ENCODE measurements at regions not wholly inside any gene's neighbourhood (a gene's known extent, or its start where the extent isn't known, plus 50 kb on each side); places are given as distances from the start of the nearest gene placed in this dataset.

GRCh38 chr2:190809876-190810525, 70.6 kb upstream of the GLS start:
- H3K4me3 Mint-ChIP-seq, result no peak overlapping the region
- no peaks in the 10 kb centered on the region for H3K9me3 Mint-ChIP-seq
- H3K36me3 Mint-ChIP-seq, result peaks cover 5% of the 10 kb centered on the region
- peaks cover 3% of the 10 kb centered on the region for H3K4me1 Mint-ChIP-seq
- no peak for ATAC-seq (ENCODE audit: low read depth)
- H3K27me3 Mint-ChIP-seq, result no peaks in the 10 kb centered on the region
- no peak overlapping the region for H3K27ac Mint-ChIP-seq
- no peak for DNase-seq (ENCODE audit: low spot score in 2 of 2)

DNA sequence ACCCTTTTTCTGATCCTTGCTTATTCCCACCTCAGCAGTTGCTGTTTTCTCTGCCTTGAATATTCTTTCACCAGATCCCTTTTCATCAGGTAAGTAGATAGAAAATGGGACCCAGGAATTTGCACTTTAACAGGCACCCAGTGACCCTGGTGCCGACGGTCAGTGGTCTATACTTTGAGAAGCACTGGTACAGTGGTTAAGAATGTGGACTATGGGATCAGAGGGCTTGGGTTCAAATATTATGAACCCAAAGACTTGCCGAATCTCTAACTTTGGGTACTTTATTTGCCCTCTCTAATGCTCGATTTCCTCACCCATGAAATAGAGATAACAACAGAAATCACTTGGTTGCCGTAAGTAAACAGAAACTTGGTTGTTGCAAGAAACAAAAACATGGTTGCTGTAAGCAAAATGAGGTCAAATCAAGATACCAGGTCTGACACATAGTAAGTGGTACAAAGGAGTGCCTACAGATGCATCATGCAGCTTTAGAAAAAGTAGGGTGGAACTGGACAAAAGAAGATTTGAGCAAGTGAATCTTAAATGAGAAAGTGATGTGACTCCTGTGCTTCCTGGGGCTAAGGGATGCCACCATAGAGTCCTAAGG, 69.5 kb upstream of the GLS start:
- no peaks in the 10 kb centered on the region for H3K9me3 Mint-ChIP-seq
- no peak for ATAC-seq (ENCODE audit: low read depth)
- peaks cover 3% of the 10 kb centered on the region for H3K4me1 Mint-ChIP-seq
- H3K27me3 Mint-ChIP-seq, result no peaks in the 10 kb centered on the region
- no peak overlapping the region for H3K4me3 Mint-ChIP-seq
- no peak for DNase-seq (ENCODE audit: low spot score in 2 of 2)
- H3K27ac Mint-ChIP-seq, result no peak overlapping the region
- H3K36me3 Mint-ChIP-seq, result peaks cover 7% of the 10 kb centered on the region

DNA sequence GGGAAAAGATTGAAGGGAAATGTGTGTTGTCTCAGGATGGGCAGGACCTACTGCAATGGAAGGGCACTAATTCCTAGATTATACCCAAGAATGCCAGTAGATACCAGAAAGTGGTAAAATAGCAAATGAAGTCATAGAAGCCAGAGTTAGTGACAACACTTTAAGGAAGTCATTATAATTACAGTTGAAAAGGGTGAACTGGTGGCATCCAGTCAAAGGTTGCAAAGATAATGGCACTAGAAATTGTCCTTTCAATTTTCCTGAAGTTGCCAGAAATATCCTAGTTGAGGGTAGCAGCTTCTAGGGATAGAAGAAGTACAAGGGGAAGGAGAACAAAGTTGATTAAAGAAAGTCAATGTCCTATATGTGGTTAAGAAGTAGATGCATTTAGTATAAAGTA, 68.8 kb upstream of the GLS start:
- Mint-ChIP-seq H3K27ac (no peak overlapping the region), H3K9me3 (peaks cover 2% of the 10 kb centered on the region), H3K4me1 (peaks cover 3% of the 10 kb centered on the region), H3K27me3 (peaks cover 2% of the 10 kb centered on the region), H3K36me3 (peaks cover 12% of the 10 kb centered on the region), H3K4me3 (no peak overlapping the region)
- no peak for DNase-seq (ENCODE audit: low spot score in 2 of 2)
- ATAC-seq (ENCODE audit: low read depth), result no peak

DNA sequence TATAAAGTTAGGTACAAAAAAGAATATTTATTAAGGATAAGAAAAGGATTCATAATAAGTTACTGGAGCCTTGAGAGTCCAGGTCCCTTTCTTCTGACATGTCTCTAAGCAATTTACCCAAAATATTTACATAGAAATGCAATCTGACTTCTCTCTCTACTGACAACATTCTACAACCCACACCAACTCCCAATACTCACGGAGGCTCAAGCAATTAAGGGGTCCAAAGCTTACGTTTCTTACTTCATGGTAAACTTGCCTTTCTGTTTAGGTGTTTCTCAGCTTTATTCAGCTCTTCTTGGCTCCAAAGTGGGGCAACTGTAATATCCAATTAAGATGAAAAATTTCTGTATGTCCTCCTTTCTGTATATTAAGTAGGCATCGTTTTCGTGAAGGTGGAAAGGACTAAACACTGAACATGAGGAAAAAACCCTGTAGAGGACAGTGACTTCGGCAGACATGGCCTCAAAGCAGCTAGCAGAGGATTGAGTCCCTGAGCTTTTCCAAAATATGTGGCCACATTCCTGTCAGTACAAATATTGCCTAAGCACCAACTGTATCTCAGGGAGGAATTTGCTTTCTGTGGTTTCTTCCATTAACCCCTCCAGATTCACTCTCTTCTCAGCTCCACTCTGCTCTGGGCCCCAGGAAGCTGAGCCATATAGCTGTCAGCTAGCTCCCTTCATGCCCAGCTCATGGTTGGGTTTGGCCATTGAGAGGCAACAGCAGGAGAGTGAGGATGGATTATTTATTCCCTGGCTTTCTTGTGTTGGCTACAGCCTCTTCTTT, 67.9 kb upstream of the GLS start:
- ATAC-seq (ENCODE audit: low read depth) (no peak), DNase-seq (ENCODE audit: low spot score in 2 of 2) (no peak)
- Mint-ChIP-seq H3K27me3 (peaks cover 4% of the 10 kb centered on the region), H3K4me3 (no peak overlapping the region), H3K4me1 (peaks cover 2% of the 10 kb centered on the region), H3K27ac (no peak overlapping the region), H3K9me3 (peaks cover 5% of the 10 kb centered on the region), H3K36me3 (peaks cover 15% of the 10 kb centered on the region)

- DNase-seq (ENCODE audit: low spot score in 2 of 2), result no peak
- Mint-ChIP-seq H3K4me3 (no peak overlapping the region), H3K4me1 (no peaks in the 10 kb centered on the region), H3K9me3 (peaks cover 5% of the 10 kb centered on the region), H3K27ac (no peak overlapping the region), H3K36me3 (peaks cover 15% of the 10 kb centered on the region), H3K27me3 (peaks cover 4% of the 10 kb centered on the region)
- ATAC-seq (ENCODE audit: low read depth), result no peak
These were observed 65.4 kb upstream of the GLS start for GRCh38 chr2:190815226-190815625.

- no peaks in the 10 kb centered on the region for H3K4me1 Mint-ChIP-seq
- peaks cover 5% of the 10 kb centered on the region for H3K9me3 Mint-ChIP-seq
- H3K4me3 Mint-ChIP-seq, result no peak overlapping the region
- no peak for DNase-seq (ENCODE audit: low spot score in 2 of 2)
- no peak overlapping the region for H3K27ac Mint-ChIP-seq
- peaks cover 12% of the 10 kb centered on the region for H3K36me3 Mint-ChIP-seq
- peaks cover 4% of the 10 kb centered on the region for H3K27me3 Mint-ChIP-seq
- no peak for ATAC-seq (ENCODE audit: low read depth)
These were observed 63.5 kb upstream of the GLS start for GRCh38 chr2:190817082-190817481.

- no peak for ATAC-seq (ENCODE audit: low read depth)
- no peak overlapping the region for H3K4me3 Mint-ChIP-seq
These were observed 60.8 kb upstream of the GLS start for GRCh38 chr2:190819840-190820301.

DNA sequence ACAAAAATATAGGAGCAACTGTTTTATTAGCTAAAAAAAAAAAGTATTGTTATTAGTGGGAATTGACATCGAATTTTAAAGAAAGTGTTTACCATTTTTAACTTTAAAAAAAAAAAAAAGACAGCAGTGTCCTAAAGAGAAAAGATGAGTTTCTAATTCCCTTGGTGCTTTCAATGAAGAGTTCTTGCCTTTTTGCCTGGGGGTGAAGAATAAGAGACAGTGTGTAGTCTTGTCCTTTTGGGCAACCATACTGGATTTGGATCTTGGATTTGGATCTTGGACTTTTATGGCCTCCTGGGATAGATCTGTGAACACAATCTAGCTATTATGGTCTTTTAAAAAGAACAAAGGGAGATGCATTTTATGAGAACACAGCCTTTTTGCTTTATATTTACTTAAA, 60.2 kb upstream of the GLS start:
- Mint-ChIP-seq H3K9me3 (peaks cover 5% of the 10 kb centered on the region), H3K27me3 (peaks cover 4% of the 10 kb centered on the region), H3K27ac (no peak overlapping the region), H3K4me1 (no peaks in the 10 kb centered on the region), H3K4me3 (no peak overlapping the region), H3K36me3 (peaks cover 8% of the 10 kb centered on the region)
- ATAC-seq (ENCODE audit: low read depth) (no peak), DNase-seq (ENCODE audit: low spot score in 2 of 2) (no peak)

More at GRCh38 chr2:190819840-190820301, 60.8 kb upstream of the GLS start:
- Mint-ChIP-seq H3K4me1 (no peaks in the 10 kb centered on the region), H3K36me3 (peaks cover 10% of the 10 kb centered on the region), H3K9me3 (peaks cover 5% of the 10 kb centered on the region), H3K27me3 (peaks cover 4% of the 10 kb centered on the region), H3K27ac (no peak overlapping the region)
- DNase-seq (ENCODE audit: low spot score in 2 of 2), result no peak

GRCh38 chr2:190822043-190822442, 58.6 kb upstream of the GLS start:
- peaks cover 2% of the 10 kb centered on the region for H3K27me3 Mint-ChIP-seq
- no peak for ATAC-seq (ENCODE audit: low read depth)
- no peaks in the 10 kb centered on the region for H3K4me1 Mint-ChIP-seq

DNA sequence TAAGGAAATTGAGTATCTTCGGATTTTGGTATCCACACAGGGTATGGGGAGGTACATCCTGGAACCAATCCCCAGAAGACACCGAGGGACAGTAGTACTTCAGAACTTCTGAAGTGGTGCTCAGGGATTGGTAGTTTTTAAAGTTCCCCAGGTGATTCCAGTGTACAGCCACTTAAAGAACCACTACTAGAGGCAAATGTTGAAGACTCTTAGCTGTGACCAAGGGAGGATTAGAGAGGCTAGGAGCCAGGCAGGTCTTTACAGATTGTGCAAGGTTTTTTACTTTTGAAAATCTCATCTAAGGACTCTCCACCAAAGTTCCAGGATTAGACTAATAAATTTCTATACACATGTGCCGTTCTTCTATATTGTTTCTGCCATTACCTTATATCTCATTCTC, 52.9 kb upstream of the GLS start:
- no peak for DNase-seq (ENCODE audit: low spot score in 2 of 2)
- no peaks in the 10 kb centered on the region for H3K9me3 Mint-ChIP-seq
- H3K4me1 Mint-ChIP-seq, result no peaks in the 10 kb centered on the region
- no peak overlapping the region for H3K4me3 Mint-ChIP-seq
- no peak for ATAC-seq (ENCODE audit: low read depth)
- peaks cover 10% of the 10 kb centered on the region for H3K36me3 Mint-ChIP-seq
- no peak overlapping the region for H3K27ac Mint-ChIP-seq
- no peaks in the 10 kb centered on the region for H3K27me3 Mint-ChIP-seq

More at GRCh38 chr2:190822043-190822442, 58.6 kb upstream of the GLS start:
- H3K4me3 Mint-ChIP-seq, result no peak overlapping the region
- H3K27ac Mint-ChIP-seq, result no peak overlapping the region
- peaks cover 3% of the 10 kb centered on the region for H3K9me3 Mint-ChIP-seq
- no peak for DNase-seq (ENCODE audit: low spot score in 2 of 2)
- H3K36me3 Mint-ChIP-seq, result peaks cover 3% of the 10 kb centered on the region

GRCh38 chr2:190829642-190830041, 51.0 kb upstream of the GLS start:
- no peak overlapping the region for H3K4me3 Mint-ChIP-seq
- H3K4me1 Mint-ChIP-seq, result no peaks in the 10 kb centered on the region

More at GRCh38 chr2:190829642-190830041, 51.0 kb upstream of the GLS start:
- Mint-ChIP-seq H3K27ac (no peak overlapping the region), H3K27me3 (no peaks in the 10 kb centered on the region), H3K9me3 (no peaks in the 10 kb centered on the region), H3K36me3 (peaks cover 12% of the 10 kb centered on the region)
- ATAC-seq (ENCODE audit: low read depth) (no peak), DNase-seq (ENCODE audit: low spot score in 2 of 2) (no peak)
